C4-2B (cell line): ENCODE measurements at regions not wholly inside any gene's neighbourhood (a gene's known extent, or its start where the extent isn't known, plus 50 kb on each side); places are given as distances from the start of the nearest gene placed in this dataset.

Experiments used
- CTCF ChIP-seq: fragments of 450-650 bp; conservative IDR thresholded peaks from 2 replicates; pipeline ENCODE4 v1.5.1; 2017; ENCODE audit warnings: mild to moderate bottlenecking
- ZFX ChIP-seq: fragments of 450-650 bp; IDR thresholded peaks from 2 replicates; pipeline ENCODE4 v1.6.1; 2017

- TF ChIP-seq CTCF (no peak), ZFX (no peak)
Measured at GRCh38 chr9:1216532-1216931, 166.4 kb downstream of the DMRT2 start.
